IMR-90 (cell line): ENCODE measurements at regions not wholly inside any gene's neighbourhood (a gene's known extent, or its start where the extent isn't known, plus 50 kb on each side); places are given as distances from the start of the nearest gene placed in this dataset.

Experiments used
- BHLHE40 ChIP-seq: fragments of 150-350 bp; IDR thresholded peaks from 2 replicates; pipeline ENCODE4 v1.6.1; 2016; ENCODE audit warnings: mild to moderate bottlenecking, low read depth, low read length
- CEBPB ChIP-seq: IDR thresholded peaks from 2 replicates; pipeline ENCODE4 v1.6.1; 2012; ENCODE audit warnings: low read depth, low read length, improper control_type of control experiment
- CTCF ChIP-seq: conservative IDR thresholded peaks from 2 replicates; pipeline ENCODE4 v1.5.1; 2012; ENCODE audit warnings: mild to moderate bottlenecking, low read depth, low read length, improper control_type of control experiment
- MAFK ChIP-seq: IDR thresholded peaks from 2 replicates; pipeline ENCODE4 v1.6.1; 2012; ENCODE audit warnings: low read depth, low read length, improper control_type of control experiment
- MAZ ChIP-seq: IDR thresholded peaks from 2 replicates; pipeline ENCODE4 v1.6.1; 2012; ENCODE audit warnings: low read depth, mild to moderate bottlenecking, low read length, improper control_type of control experiment, moderate library complexity, borderline replicate concordance
- MXI1 ChIP-seq: IDR thresholded peaks from 2 replicates; pipeline ENCODE4 v1.6.1; 2012; ENCODE audit warnings: low read depth, mild to moderate bottlenecking, low read length, moderate library complexity, borderline replicate concordance
- POLR2A ChIP-seq: IDR thresholded peaks from 2 replicates; pipeline ENCODE4 v1.6.1; 2012; ENCODE audit warnings: mild to moderate bottlenecking, low read depth, low read length
- RAD21 ChIP-seq: IDR thresholded peaks from 2 replicates; pipeline ENCODE4 v1.6.1; 2012; ENCODE audit warnings: low read length, improper control_type of control experiment
- RCOR1 ChIP-seq: IDR thresholded peaks from 2 replicates; pipeline ENCODE4 v1.6.1; 2012; ENCODE audit warnings: mild to moderate bottlenecking, low read length, improper control_type of control experiment; ENCODE audit not compliant: insufficient replicate concordance
- SMC3 ChIP-seq: fragments of 150-350 bp; IDR thresholded peaks from 2 replicates; pipeline ENCODE4 v1.6.1; 2016; ENCODE audit warnings: low read depth, mild to moderate bottlenecking, antibody characterized with exemption, low read length, moderate library complexity
- USF2 ChIP-seq: fragments of 150-350 bp; IDR thresholded peaks from 2 replicates; pipeline ENCODE4 v1.6.1; 2017; ENCODE audit warnings: mild to moderate bottlenecking, antibody characterized with exemption, low read length, low read depth

GRCh38 chr6:44001318-44002066, 125.8 kb downstream of the MRPL14 start:
- TF ChIP-seq CTCF: peak; percentile 45
- TF ChIP-seq POLR2A: no peak
- TF ChIP-seq SMC3: no peak
- no peak for TF ChIP-seq USF2
- no peak for TF ChIP-seq RCOR1
- peak; percentile 49; the same call in 1 of the 2 replicates for TF ChIP-seq RAD21
- TF ChIP-seq MAFK: no peak
- no peak for TF ChIP-seq MXI1
- no peak for TF ChIP-seq CEBPB
- no peak for TF ChIP-seq MAZ
- no peak for TF ChIP-seq BHLHE40
